ENCODE measurements at regions not wholly inside any gene's neighbourhood (a gene's known extent, or its start where the extent isn't known, plus 50 kb on each side); places are given as distances from the start of the nearest gene placed in this dataset.

- H3K27me3 ChIP-seq (ENCODE audit: control insufficient read depth, insufficient read depth, low read length) = no peaks in the 10 kb centered on the region
- CTCF ChIA-PET = interaction anchor here (0.6 to 1.3 kb wide), 2 partner anchors 22 to 1692 kb away, joined by 4 read pairs; no protein-coding TSS in a partner anchor
- peaks cover 2% of the 10 kb centered on the region; the same call in 1 of the 2 replicates for H3K4me1 ChIP-seq (ENCODE audit: control insufficient read depth, insufficient read depth, low read length)
- H4K91ac ChIP-seq (ENCODE audit: insufficient read depth, low read depth, low read length) = no peak overlapping the region
- H3K27ac ChIP-seq (ENCODE audit: insufficient read depth, low read length) = no peak overlapping the region
- H3K36me3 ChIP-seq (ENCODE audit: control insufficient read depth, insufficient read depth, low read length) = no peaks in the 10 kb centered on the region
- H2AK9ac ChIP-seq (replicated peaks; ENCODE audit: low read depth, low read length, poor library complexity) = no peak overlapping the region
- H3K23ac ChIP-seq (ENCODE audit: low read depth, low read length) = no peak overlapping the region
- no peak overlapping the region for H2AFZ ChIP-seq (replicated peaks; ENCODE audit: low read length, poor library complexity)
- TF ChIP-seq POLR2A (IDR thresholded peaks at IDR 0.05; ENCODE audit: low read depth, low read length) (no peak), CEBPB (IDR thresholded peaks at IDR 0.05; ENCODE audit: low read depth, low read length) (no peak), FOS (IDR thresholded peaks at IDR 0.05; ENCODE audit: low read depth, low read length) (no peak), MAFK (IDR thresholded peaks at IDR 0.05; ENCODE audit: low read depth, low read length) (no peak), RAD21 (IDR thresholded peaks at IDR 0.05; ENCODE audit: low read length) (no peak), CTCF (conservative IDR thresholded peaks at IDR 0.05; ENCODE audit: low read depth, low read length) (no peak), MXI1 (IDR thresholded peaks at IDR 0.05; ENCODE audit: borderline replicate concordance, low read depth, low read length) (no peak), SMC3 (IDR thresholded peaks at IDR 0.05; ENCODE audit: low read depth, low read length) (no peak), BHLHE40 (IDR thresholded peaks at IDR 0.05; ENCODE audit: low read depth, low read length) (no peak), ELK1 (IDR thresholded peaks at IDR 0.05; ENCODE audit: borderline replicate concordance, low read depth, low read length) (no peak), CHD1 (IDR thresholded peaks at IDR 0.05; ENCODE audit: low read depth, low read length) (no peak), USF2 (IDR thresholded peaks at IDR 0.05; ENCODE audit: low read depth, low read length) (no peak), RFX5 (IDR thresholded peaks at IDR 0.05; ENCODE audit: low read depth, low read length) (no peak)
- H2BK20ac ChIP-seq (ENCODE audit: low read depth, low read length) = no peak overlapping the region
- no peak overlapping the region for H3K18ac ChIP-seq (ENCODE audit: low read depth, low read length)
- no peaks in the 10 kb centered on the region for H3K79me1 ChIP-seq (ENCODE audit: low read depth in 1 of 2, low read length in 2 of 2)
- no peak overlapping the region for H2AK5ac ChIP-seq (ENCODE audit: low read depth, low read length)
- no peak for ATAC-seq (ENCODE audit: low read depth)
- H3K9me3 ChIP-seq (ENCODE audit: control insufficient read depth, insufficient read depth, low read length) = no peaks in the 10 kb centered on the region
- no peak overlapping the region for H3K4ac ChIP-seq (ENCODE audit: low read depth, low read length)
- POLR2A ChIA-PET (ENCODE audit: unreplicated experiment) = no interaction called here
- no peak overlapping the region for H2BK15ac ChIP-seq (ENCODE audit: low read depth, low read length)
- no peak overlapping the region for H4K8ac ChIP-seq (ENCODE audit: low read depth in 2 of 2, low read length in 2 of 2)
- H3K56ac ChIP-seq (ENCODE audit: extremely low read depth, insufficient read depth, low read length) = no peak overlapping the region
- no CpG with 5 or more reads among the region's 2 CpGs for WGBS, 2 experiments (ENCODE audit: extremely low coverage in 2 of 2, insufficient read length in 1 of 2)
- in situ Hi-C loops (cut with MboI; ENCODE audit: low sequenced_read_pairs) (no loop called here), intact Hi-C loops (cut with micrococcal nuclease) (no loop called here), dilution Hi-C loops (cut with HindIII; ENCODE audit: low sequenced_read_pairs, unreplicated experiment) (no loop called here)
- H3K9ac ChIP-seq (ENCODE audit: low read depth, low read length) = no peak overlapping the region
- no peak overlapping the region for H3K14ac ChIP-seq (replicated peaks; ENCODE audit: low read depth, low read length)
- H4K20me1 ChIP-seq (ENCODE audit: insufficient read depth, low read length) = no peaks in the 10 kb centered on the region
- H4K5ac ChIP-seq (ENCODE audit: low read depth, low read length) = no peak overlapping the region
- H2BK5ac ChIP-seq (ENCODE audit: low read depth, low read length, poor library complexity, severe bottlenecking) = no peak overlapping the region
- no peak overlapping the region for H2BK120ac ChIP-seq (ENCODE audit: low read depth, low read length)
- H3K9me1 ChIP-seq (ENCODE audit: insufficient read depth, low read length) = 0 out of 2 replicates have a peak, but pooled peaks cover 2% of the 10 kb centered on the region
- BruUV-seq (replicated peaks) = no TSS peak
- no peak for DNase-seq
- H3K4me3 ChIP-seq (ENCODE audit: insufficient read depth, low read depth, low read length) = no peak overlapping the region
- no peak overlapping the region for H3K4me2 ChIP-seq (ENCODE audit: low read depth, low read length)
Observed at GRCh38 chr12:84760091-84760865, 152.3 kb downstream of the SLC6A15 start.

Measured in IMR-90 (cell line).